IgD-negative memory B cell (primary cell): ENCODE measurements at regions not wholly inside any gene's neighbourhood (a gene's known extent, or its start where the extent isn't known, plus 50 kb on each side); places are given as distances from the start of the nearest gene placed in this dataset.

Experiments used
- H3K27ac Mint-ChIP-seq, 3 donors: one replicate each; pipeline ENCODE4 v1.8.0; 2020 to 2022; ENCODE audit warnings: mild to moderate bottlenecking in 3 of 3, mixed read lengths in 3 of 3, moderate library complexity in 1 of 3
- H3K27me3 Mint-ChIP-seq: one replicate; pipeline ENCODE4 v1.8.0; 2021; ENCODE audit warnings: mixed read lengths
- H3K36me3 Mint-ChIP-seq: one replicate; pipeline ENCODE4 v1.8.0; 2020; ENCODE audit warnings: mild to moderate bottlenecking, mixed read lengths
- H3K4me1 Mint-ChIP-seq, 3 donors: one replicate each; pipeline ENCODE4 v1.8.0; 2020 to 2022; ENCODE audit warnings: mixed read lengths in 3 of 3, mild to moderate bottlenecking in 1 of 3
- H3K4me3 Mint-ChIP-seq, 4 donors: one replicate each; pipeline ENCODE4 v1.8.0; 2020 to 2022; ENCODE audit warnings: mild to moderate bottlenecking in 4 of 4, mixed read lengths in 4 of 4, moderate library complexity in 3 of 4
- H3K9me3 Mint-ChIP-seq, 3 donors: one replicate each; pipeline ENCODE4 v1.8.0; 2020 to 2021; ENCODE audit warnings: mixed read lengths in 3 of 3, mild to moderate bottlenecking in 1 of 3

GRCh38 chr4:120636120-120636630 is 286.4 kb downstream of the PRDM5 start:
- Mint-ChIP-seq H3K9me3 (peaks cover 0 to 3% (median 0%) of the 10 kb centered on the region in 3 donors), H3K27ac (no peak overlapping the region), H3K36me3 (no peaks in the 10 kb centered on the region)

GRCh38 chr4:120633810-120634209 is 288.7 kb downstream of the PRDM5 start:
- H3K4me3 Mint-ChIP-seq = no peak overlapping the region
- H3K4me1 Mint-ChIP-seq = no peaks in the 10 kb centered on the region
- no peaks in the 10 kb centered on the region for H3K27me3 Mint-ChIP-seq
- H3K27ac Mint-ChIP-seq = no peak overlapping the region
- peaks cover 0 to 6% (median 2%) of the 10 kb centered on the region in 3 donors for H3K9me3 Mint-ChIP-seq
- no peaks in the 10 kb centered on the region for H3K36me3 Mint-ChIP-seq

More at GRCh38 chr4:120636120-120636630, 286.4 kb downstream of the PRDM5 start:
- Mint-ChIP-seq H3K4me3 (no peak overlapping the region), H3K27me3 (no peaks in the 10 kb centered on the region), H3K4me1 (no peaks in the 10 kb centered on the region)

GRCh38 chr4:120630427-120630826 is 292.1 kb downstream of the PRDM5 start:
- Mint-ChIP-seq H3K4me3 (no peak overlapping the region), H3K9me3 (peaks cover 4 to 17% (median 8%) of the 10 kb centered on the region in 3 donors), H3K27me3 (no peaks in the 10 kb centered on the region), H3K27ac (no peak overlapping the region), H3K36me3 (no peaks in the 10 kb centered on the region), H3K4me1 (no peaks in the 10 kb centered on the region)

- H3K4me1 Mint-ChIP-seq = no peaks in the 10 kb centered on the region
- H3K4me3 Mint-ChIP-seq = no peak overlapping the region
- H3K9me3 Mint-ChIP-seq = peaks cover 4 to 14% (median 8%) of the 10 kb centered on the region in 3 donors
- no peaks in the 10 kb centered on the region for H3K36me3 Mint-ChIP-seq
- H3K27me3 Mint-ChIP-seq = no peaks in the 10 kb centered on the region
- no peak overlapping the region for H3K27ac Mint-ChIP-seq
Measured at GRCh38 chr4:120629546-120630108, 292.9 kb downstream of the PRDM5 start.

- H3K36me3 Mint-ChIP-seq = no peaks in the 10 kb centered on the region
- no peaks in the 10 kb centered on the region for H3K27me3 Mint-ChIP-seq
- no peak overlapping the region for H3K4me3 Mint-ChIP-seq
- H3K4me1 Mint-ChIP-seq = no peaks in the 10 kb centered on the region
- peaks cover 0 to 8% (median 6%) of the 10 kb centered on the region in 3 donors for H3K9me3 Mint-ChIP-seq
- no peak overlapping the region for H3K27ac Mint-ChIP-seq
Measured at GRCh38 chr4:120622601-120623000, 299.9 kb downstream of the PRDM5 start.

- no peaks in the 10 kb centered on the region for H3K4me1 Mint-ChIP-seq
- no peak overlapping the region for H3K4me3 Mint-ChIP-seq
- no peak overlapping the region for H3K27ac Mint-ChIP-seq
- no peaks in the 10 kb centered on the region for H3K36me3 Mint-ChIP-seq
- H3K27me3 Mint-ChIP-seq = no peaks in the 10 kb centered on the region
- peaks cover 0 to under 1% (median 0%) of the 10 kb centered on the region in 3 donors for H3K9me3 Mint-ChIP-seq
Measured at GRCh38 chr4:120617171-120617570, 305.4 kb downstream of the PRDM5 start.

GRCh38 chr4:120616041-120616440 is 306.5 kb downstream of the PRDM5 start:
- H3K36me3 Mint-ChIP-seq = no peaks in the 10 kb centered on the region
- H3K27me3 Mint-ChIP-seq = no peaks in the 10 kb centered on the region
- no peak overlapping the region for H3K4me3 Mint-ChIP-seq
- no peak overlapping the region for H3K27ac Mint-ChIP-seq
- peaks cover 0 to 5% (median 0%) of the 10 kb centered on the region in 3 donors for H3K9me3 Mint-ChIP-seq
- no peaks in the 10 kb centered on the region for H3K4me1 Mint-ChIP-seq

- H3K27ac Mint-ChIP-seq = no peak overlapping the region
- no peaks in the 10 kb centered on the region for H3K4me1 Mint-ChIP-seq
- peaks cover 0 to 5% (median 0%) of the 10 kb centered on the region in 3 donors for H3K9me3 Mint-ChIP-seq
- H3K27me3 Mint-ChIP-seq = no peaks in the 10 kb centered on the region
- H3K4me3 Mint-ChIP-seq = no peak overlapping the region
- H3K36me3 Mint-ChIP-seq = no peaks in the 10 kb centered on the region
Measured at GRCh38 chr4:120613778-120614177, 308.7 kb downstream of the PRDM5 start.

GRCh38 chr4:120611092-120611491 is 311.4 kb downstream of the PRDM5 start:
- Mint-ChIP-seq H3K9me3 (peaks cover 2 to 18% (median 2%) of the 10 kb centered on the region in 3 donors), H3K27me3 (no peaks in the 10 kb centered on the region), H3K36me3 (no peaks in the 10 kb centered on the region), H3K4me1 (no peaks in the 10 kb centered on the region), H3K27ac (no peak overlapping the region), H3K4me3 (no peak overlapping the region)

- Mint-ChIP-seq H3K4me3 (no peak overlapping the region), H3K27ac (no peak overlapping the region), H3K9me3 (peaks cover 2 to 5% (median 5%) of the 10 kb centered on the region in 3 donors), H3K27me3 (no peaks in the 10 kb centered on the region), H3K4me1 (no peaks in the 10 kb centered on the region), H3K36me3 (no peaks in the 10 kb centered on the region)
Measured at GRCh38 chr4:120591038-120591437, 331.5 kb downstream of the PRDM5 start.

- Mint-ChIP-seq H3K36me3 (no peaks in the 10 kb centered on the region), H3K4me1 (no peaks in the 10 kb centered on the region), H3K9me3 (peaks cover 2 to 9% (median 4%) of the 10 kb centered on the region in 3 donors), H3K27me3 (no peaks in the 10 kb centered on the region), H3K4me3 (no peak overlapping the region), H3K27ac (no peak overlapping the region)
Measured at GRCh38 chr4:120589787-120590186, 332.7 kb downstream of the PRDM5 start.

GRCh38 chr4:120568731-120569130 is 353.8 kb downstream of the PRDM5 start:
- Mint-ChIP-seq H3K4me3 (no peak overlapping the region), H3K36me3 (peaks cover 3% of the 10 kb centered on the region), H3K4me1 (peaks cover 0 to 4% (median 0%) of the 10 kb centered on the region in 3 donors), H3K9me3 (no peaks in the 10 kb centered on the region), H3K27me3 (no peaks in the 10 kb centered on the region), H3K27ac (no peak overlapping the region)

- H3K27me3 Mint-ChIP-seq = no peaks in the 10 kb centered on the region
- H3K4me1 Mint-ChIP-seq = no peaks in the 10 kb centered on the region
- H3K36me3 Mint-ChIP-seq = no peaks in the 10 kb centered on the region
- peaks cover 0 to 17% (median 5%) of the 10 kb centered on the region in 3 donors for H3K9me3 Mint-ChIP-seq
- no peak overlapping the region for H3K27ac Mint-ChIP-seq
- H3K4me3 Mint-ChIP-seq = no peak overlapping the region
Measured at GRCh38 chr4:120561648-120562047, 360.9 kb downstream of the PRDM5 start.

GRCh38 chr4:120557372-120557771 is 365.2 kb downstream of the PRDM5 start:
- Mint-ChIP-seq H3K4me1 (no peaks in the 10 kb centered on the region), H3K9me3 (peaks cover 0 to 7% (median 5%) of the 10 kb centered on the region in 3 donors), H3K4me3 (no peak overlapping the region), H3K27me3 (no peaks in the 10 kb centered on the region), H3K36me3 (peaks cover 1% of the 10 kb centered on the region), H3K27ac (no peak overlapping the region)

GRCh38 chr4:120555058-120555457 is 367.5 kb downstream of the PRDM5 start:
- Mint-ChIP-seq H3K27me3 (no peaks in the 10 kb centered on the region), H3K9me3 (peaks cover 0 to 2% (median 0%) of the 10 kb centered on the region in 3 donors), H3K4me1 (no peaks in the 10 kb centered on the region), H3K27ac (no peak overlapping the region), H3K36me3 (peaks cover 1% of the 10 kb centered on the region), H3K4me3 (no peak overlapping the region)

GRCh38 chr4:120554086-120554485 is 368.4 kb downstream of the PRDM5 start:
- Mint-ChIP-seq H3K36me3 (peaks cover 1% of the 10 kb centered on the region), H3K27me3 (no peaks in the 10 kb centered on the region), H3K4me3 (no peak overlapping the region), H3K9me3 (no peaks in the 10 kb centered on the region), H3K4me1 (no peaks in the 10 kb centered on the region), H3K27ac (no peak overlapping the region)
